Upper lobe of right lung (tissue), 1 donor: ENCODE measurements at regions not wholly inside any gene's neighbourhood (a gene's known extent, or its start where the extent isn't known, plus 50 kb on each side); places are given as distances from the start of the nearest gene placed in this dataset.

Experiments used
- ATAC-seq: fragments of 200-7000 bp; cut with Tn5 transposase; one replicate; pipeline ENCODE4 v1.9.1; 2020; ENCODE audit warnings: mild to moderate bottlenecking, moderate library complexity
- DNase-seq: peaks from one replicate; pipeline ENCODE4 v3.0.0-alpha.2; 2020
- H3K27ac ChIP-seq: fragments of 200-600 bp; one replicate; pipeline ENCODE4 v1.8.0; 2022
- H3K27me3 ChIP-seq: fragments of 200-600 bp; one replicate; pipeline ENCODE4 v1.8.0; 2022; ENCODE audit warnings: mild to moderate bottlenecking
- H3K36me3 ChIP-seq: fragments of 200-600 bp; one replicate; pipeline ENCODE4 v1.8.0; 2022
- H3K4me1 ChIP-seq: fragments of 200-600 bp; one replicate; pipeline ENCODE4 v1.8.0; 2022
- H3K4me3 ChIP-seq: fragments of 200-600 bp; one replicate; pipeline ENCODE4 v1.8.0; 2022; ENCODE audit warnings: mild to moderate bottlenecking
- H3K9me3 ChIP-seq: fragments of 200-600 bp; one replicate; pipeline ENCODE4 v1.8.0; 2022
- CTCF ChIP-seq: fragments of 200-600 bp; IDR thresholded peaks from one replicate; pipeline ENCODE4 v1.8.0; 2022; ENCODE audit warnings: antibody characterized with exemption
- intact Hi-C: fragments of 100-400 bp; cut with DNase I; formaldehyde crosslinking; loops from one replicate; pipeline ENCODE4 v1.11.0; 2022
- donor health status: DM: no; HTN: yes; CAD: no; lungs with severe emphysema.

- Histone ChIP-seq H3K36me3 (no peaks in the 10 kb centered on the region), H3K4me3 (no peak overlapping the region), H3K27me3 (no peaks in the 10 kb centered on the region), H3K9me3 (no peaks in the 10 kb centered on the region), H3K4me1 (no peaks in the 10 kb centered on the region), H3K27ac (no peak overlapping the region)
- intact Hi-C loops = no loop called here
- TF ChIP-seq CTCF = no peak
- ATAC-seq = peak; percentile 46
- DNase-seq = no peak
Measured at GRCh38 chr5:87051502-87052113, 216.1 kb upstream of the RASA1 start.

DNA sequence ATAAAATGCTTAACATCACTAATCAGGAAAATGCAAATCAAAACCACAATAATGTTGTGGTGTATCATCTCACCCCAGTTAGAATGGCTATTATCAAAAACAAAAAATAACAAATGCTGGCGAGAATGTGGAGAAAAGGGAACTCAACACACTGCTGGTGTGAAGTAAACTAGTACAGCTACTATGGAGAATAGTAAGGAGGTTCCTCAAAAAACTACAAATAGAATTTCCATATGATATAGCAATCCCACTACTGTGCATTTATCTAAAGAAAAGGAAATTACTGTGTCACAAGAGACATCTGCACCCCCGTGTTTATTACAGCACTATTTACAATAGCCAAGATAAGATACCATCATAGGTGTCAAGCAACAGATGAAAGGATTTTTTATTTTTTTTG lies 214.5 kb upstream of the RASA1 start:
- TF ChIP-seq CTCF = no peak
- no peaks in the 10 kb centered on the region for H3K4me1 ChIP-seq
- no peaks in the 10 kb centered on the region for H3K27me3 ChIP-seq
- ATAC-seq (peak; percentile 58), DNase-seq (no peak)
- intact Hi-C loops = no loop called here
- H3K27ac ChIP-seq = no peak overlapping the region
- H3K9me3 ChIP-seq = no peaks in the 10 kb centered on the region
- no peak overlapping the region for H3K4me3 ChIP-seq
- H3K36me3 ChIP-seq = no peaks in the 10 kb centered on the region

DNA sequence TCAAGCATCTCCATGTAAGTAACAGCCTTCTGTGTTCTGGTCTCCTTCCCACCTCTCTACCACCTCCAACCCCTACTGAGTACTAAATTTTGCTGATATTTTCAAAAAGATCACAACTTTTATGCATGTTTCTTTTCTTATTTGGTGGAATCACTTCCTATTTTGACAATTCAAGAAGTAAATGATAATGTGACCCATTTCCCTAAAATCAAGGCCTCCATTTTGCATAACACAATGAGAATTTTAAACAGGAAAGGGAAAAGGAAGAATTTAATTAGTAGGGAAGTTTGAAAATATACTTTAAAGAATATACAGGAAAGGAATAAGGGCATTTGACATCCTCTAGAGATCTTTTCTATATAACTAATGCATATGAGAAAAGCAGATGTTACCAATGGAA lies 212.9 kb upstream of the RASA1 start:
- intact Hi-C loops = no loop called here
- ATAC-seq = no peak

GRCh38 chr5:87061046-87061445 lies 206.6 kb upstream of the RASA1 start:
- no peak for ATAC-seq
- H3K9me3 ChIP-seq = no peaks in the 10 kb centered on the region
- H3K36me3 ChIP-seq = no peaks in the 10 kb centered on the region
- no peak for DNase-seq
- H3K4me3 ChIP-seq = no peak overlapping the region
- intact Hi-C loops = no loop called here
- TF ChIP-seq CTCF = no peak
- H3K4me1 ChIP-seq = no peaks in the 10 kb centered on the region
- H3K27ac ChIP-seq = no peak overlapping the region
- H3K27me3 ChIP-seq = no peaks in the 10 kb centered on the region

More for the DNA sequence above, 212.9 kb upstream of the RASA1 start:
- no peaks in the 10 kb centered on the region for H3K27me3 ChIP-seq
- H3K36me3 ChIP-seq = no peaks in the 10 kb centered on the region
- H3K4me3 ChIP-seq = no peak overlapping the region
- TF ChIP-seq CTCF = no peak
- no peaks in the 10 kb centered on the region for H3K9me3 ChIP-seq
- H3K4me1 ChIP-seq = no peaks in the 10 kb centered on the region
- DNase-seq = no peak
- H3K27ac ChIP-seq = no peak overlapping the region

DNA sequence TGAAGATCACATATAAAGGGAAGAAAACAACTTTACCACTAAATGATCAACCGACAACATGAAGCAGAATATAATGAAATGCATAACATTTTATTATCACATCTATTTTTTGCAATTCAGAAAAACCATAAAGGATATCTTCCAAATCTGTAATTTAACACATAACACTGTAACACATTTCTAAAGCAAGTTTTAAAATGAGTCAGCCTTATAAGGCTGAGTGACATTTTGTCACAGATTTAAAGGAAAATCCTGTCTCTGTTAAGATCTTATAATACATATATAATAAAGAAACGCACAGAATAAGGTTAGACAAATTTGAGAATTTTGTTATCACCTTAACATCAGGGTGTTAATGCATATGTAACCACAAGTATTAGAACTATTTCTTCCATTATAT lies 198.4 kb upstream of the RASA1 start:
- no peaks in the 10 kb centered on the region for H3K4me1 ChIP-seq
- TF ChIP-seq CTCF = no peak
- no peak overlapping the region for H3K4me3 ChIP-seq
- H3K9me3 ChIP-seq = no peaks in the 10 kb centered on the region
- no peaks in the 10 kb centered on the region for H3K27me3 ChIP-seq
- ATAC-seq (no peak), DNase-seq (no peak)
- no peaks in the 10 kb centered on the region for H3K36me3 ChIP-seq
- intact Hi-C loops = no loop called here
- H3K27ac ChIP-seq = no peak overlapping the region

- Histone ChIP-seq H3K27ac (no peak overlapping the region), H3K4me3 (no peak overlapping the region), H3K36me3 (no peaks in the 10 kb centered on the region), H3K4me1 (no peaks in the 10 kb centered on the region), H3K27me3 (no peaks in the 10 kb centered on the region), H3K9me3 (no peaks in the 10 kb centered on the region)
- TF ChIP-seq CTCF = peak; percentile 46
- DNase-seq = no peak
- ATAC-seq = peak; percentile 74
- intact Hi-C loops = no loop called here
Measured at GRCh38 chr5:87069974-87070608, 197.6 kb upstream of the RASA1 start.
